Loucy (cell line): ENCODE measurements at regions not wholly inside any gene's neighbourhood (a gene's known extent, or its start where the extent isn't known, plus 50 kb on each side); places are given as distances from the start of the nearest gene placed in this dataset.

Experiments used
- EZH2phosphoT487 ChIP-seq: fragments of 200-600 bp; IDR thresholded peaks from 2 replicates; pipeline ENCODE4 v1.6.1; 2018; ENCODE audit warnings: antibody characterized with exemption, mild to moderate bottlenecking, moderate library complexity, borderline replicate concordance
- TF ChIP-seq, protein P1 (sequence below): fragments of 200-600 bp; sonication (generic); conservative IDR thresholded peaks from 2 replicates; pipeline ENCODE4 v1.5.1; 2014; ENCODE audit warnings: mild to moderate bottlenecking, antibody characterized with exemption, low read length

- TF ChIP-seq, protein P1, sequence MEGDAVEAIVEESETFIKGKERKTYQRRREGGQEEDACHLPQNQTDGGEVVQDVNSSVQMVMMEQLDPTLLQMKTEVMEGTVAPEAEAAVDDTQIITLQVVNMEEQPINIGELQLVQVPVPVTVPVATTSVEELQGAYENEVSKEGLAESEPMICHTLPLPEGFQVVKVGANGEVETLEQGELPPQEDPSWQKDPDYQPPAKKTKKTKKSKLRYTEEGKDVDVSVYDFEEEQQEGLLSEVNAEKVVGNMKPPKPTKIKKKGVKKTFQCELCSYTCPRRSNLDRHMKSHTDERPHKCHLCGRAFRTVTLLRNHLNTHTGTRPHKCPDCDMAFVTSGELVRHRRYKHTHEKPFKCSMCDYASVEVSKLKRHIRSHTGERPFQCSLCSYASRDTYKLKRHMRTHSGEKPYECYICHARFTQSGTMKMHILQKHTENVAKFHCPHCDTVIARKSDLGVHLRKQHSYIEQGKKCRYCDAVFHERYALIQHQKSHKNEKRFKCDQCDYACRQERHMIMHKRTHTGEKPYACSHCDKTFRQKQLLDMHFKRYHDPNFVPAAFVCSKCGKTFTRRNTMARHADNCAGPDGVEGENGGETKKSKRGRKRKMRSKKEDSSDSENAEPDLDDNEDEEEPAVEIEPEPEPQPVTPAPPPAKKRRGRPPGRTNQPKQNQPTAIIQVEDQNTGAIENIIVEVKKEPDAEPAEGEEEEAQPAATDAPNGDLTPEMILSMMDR, result no peak
- TF ChIP-seq EZH2phosphoT487, result no peak
These were observed 1091.9 kb upstream of the FANCL start for GRCh38 chr2:59333007-59333406.
